IMR-90 (cell line): ENCODE measurements at regions not wholly inside any gene's neighbourhood (a gene's known extent, or its start where the extent isn't known, plus 50 kb on each side); places are given as distances from the start of the nearest gene placed in this dataset.

Source experiments
- ATAC-seq: fragments of 200-7000 bp; cut with Tn5 transposase; 2 replicates; pipeline ENCODE4 v1.9.1; 2020; ENCODE audit warnings: low read depth, mild to moderate bottlenecking, moderate library complexity
- BruUV-seq: library from RNA; stranded (reverse); fragments of 400-500 nt; replicated peaks from 2 replicates; lab custom pipeline; 2021; lab: Mats Ljungman, UMichigan
- CTCF ChIA-PET: fragments of 300-600 bp; formaldehyde crosslinking; extraction: SDS; loops from one replicate; lab custom pipeline; 2021; ENCODE audit warnings: antibody characterized with exemption; lab: Yijun Ruan, JAX
- POLR2A ChIA-PET: fragments of 300-600 bp; sonication (Branson Sonifier 250); formaldehyde crosslinking; loops from one replicate; lab custom pipeline; 2022; ENCODE audit warnings: antibody characterized with exemption; ENCODE audit not compliant: unreplicated experiment; lab: Charles Lee
- DNase-seq: peaks from one replicate; pipeline ENCODE4 v3.0.0; 2013
- H2AFZ ChIP-seq: replicated peaks from 2 replicates; pipeline ENCODE3; 2013; ENCODE audit warnings: low read length, mild to moderate bottlenecking; ENCODE audit not compliant: poor library complexity
- H2AK5ac ChIP-seq: 2 replicates; pipeline ENCODE4 v1.6.1; 2013; ENCODE audit warnings: low read depth, low read length, inconsistent platforms
- H2AK9ac ChIP-seq: replicated peaks from 2 replicates; pipeline ENCODE3; 2013; ENCODE audit warnings: mild to moderate bottlenecking, low read depth, low read length, moderate library complexity; ENCODE audit not compliant: poor library complexity
- H2BK120ac ChIP-seq: 2 replicates; pipeline ENCODE4 v1.6.1; 2013; ENCODE audit warnings: low read depth, low read length, inconsistent platforms
- H2BK15ac ChIP-seq: 3 replicates; pipeline ENCODE4 v1.6.1; 2013; ENCODE audit warnings: low read depth, low read length, inconsistent platforms
- H2BK20ac ChIP-seq: 2 replicates; pipeline ENCODE4 v1.6.1; 2013; ENCODE audit warnings: low read depth, mild to moderate bottlenecking, inconsistent platforms, low read length, moderate library complexity
- H2BK5ac ChIP-seq: 2 replicates; pipeline ENCODE4 v1.6.1; 2013; ENCODE audit warnings: mild to moderate bottlenecking, low read depth, low read length, inconsistent platforms; ENCODE audit not compliant: poor library complexity, severe bottlenecking
- H3K14ac ChIP-seq: replicated peaks from 2 replicates; pipeline ENCODE4 v1.6.1; 2013; ENCODE audit warnings: low read depth, low read length, inconsistent platforms
- H3K18ac ChIP-seq: 2 replicates; pipeline ENCODE4 v1.6.1; 2013; ENCODE audit warnings: low read depth, low read length, control low read depth
- H3K23ac ChIP-seq: 2 replicates; pipeline ENCODE4 v1.6.1; 2013; ENCODE audit warnings: low read depth, low read length, inconsistent platforms
- H3K27ac ChIP-seq: 2 replicates; pipeline ENCODE4 v1.5.1; 2013; ENCODE audit warnings: mild to moderate bottlenecking, control low read depth, low read length; ENCODE audit not compliant: insufficient read depth
- H3K27me3 ChIP-seq: 2 replicates; pipeline ENCODE4 v1.6.1; 2013; ENCODE audit warnings: low read length; ENCODE audit not compliant: control insufficient read depth, insufficient read depth
- H3K36me3 ChIP-seq: 2 replicates; pipeline ENCODE4 v1.6.1; 2013; ENCODE audit warnings: low read length, mixed read lengths; ENCODE audit not compliant: control insufficient read depth, insufficient read depth
- H3K4ac ChIP-seq: 2 replicates; pipeline ENCODE4 v1.6.1; 2013; ENCODE audit warnings: low read depth, low read length, inconsistent platforms
- H3K4me1 ChIP-seq: 2 replicates; pipeline ENCODE4 v1.6.1; 2013; ENCODE audit warnings: low read length, mixed read lengths; ENCODE audit not compliant: control insufficient read depth, insufficient read depth
- H3K4me2 ChIP-seq: 2 replicates; pipeline ENCODE4 v1.6.1; 2013; ENCODE audit warnings: low read depth, mild to moderate bottlenecking, control low read depth, low read length, moderate library complexity
- H3K4me3 ChIP-seq: 2 replicates; pipeline ENCODE4 v1.5.1; 2013; ENCODE audit warnings: low read depth, mild to moderate bottlenecking, control low read depth, low read length, moderate library complexity; ENCODE audit not compliant: insufficient read depth
- H3K56ac ChIP-seq: 2 replicates; pipeline ENCODE4 v1.6.1; 2013; ENCODE audit warnings: low read length, inconsistent platforms; ENCODE audit not compliant: insufficient read depth; ENCODE audit errors: extremely low read depth
- H3K79me1 ChIP-seq, 2 experiments: 2 replicates each; pipeline ENCODE4 v1.6.1; 2013; ENCODE audit warnings: low read length in 2 of 2, inconsistent platforms in 1 of 2, low read depth in 1 of 2
- H3K9ac ChIP-seq: 2 replicates; pipeline ENCODE4 v1.6.1; 2013; ENCODE audit warnings: low read depth, low read length, control low read depth
- H3K9me1 ChIP-seq: 2 replicates; pipeline ENCODE4 v1.6.1; 2013; ENCODE audit warnings: low read length, inconsistent platforms; ENCODE audit not compliant: insufficient read depth
- H3K9me3 ChIP-seq: 2 replicates; pipeline ENCODE4 v1.6.1; 2013; ENCODE audit warnings: low read length; ENCODE audit not compliant: control insufficient read depth, insufficient read depth
- H4K20me1 ChIP-seq: 2 replicates; pipeline ENCODE4 v1.6.1; 2013; ENCODE audit warnings: low read length, inconsistent platforms; ENCODE audit not compliant: insufficient read depth
- H4K5ac ChIP-seq: 2 replicates; pipeline ENCODE4 v1.6.1; 2013; ENCODE audit warnings: mild to moderate bottlenecking, low read depth, low read length, control low read depth
- H4K8ac ChIP-seq, 2 experiments: 2 replicates each; pipeline ENCODE4 v1.6.1; 2013; ENCODE audit warnings: low read depth in 2 of 2, low read length in 2 of 2, control low read depth in 1 of 2, inconsistent platforms in 1 of 2
- H4K91ac ChIP-seq: 2 replicates; pipeline ENCODE4 v1.6.1; 2013; ENCODE audit warnings: low read depth, low read length, inconsistent platforms; ENCODE audit not compliant: insufficient read depth
- BHLHE40 ChIP-seq: fragments of 150-350 bp; IDR thresholded peaks from 2 replicates; pipeline ENCODE4 v1.6.1; 2016; ENCODE audit warnings: mild to moderate bottlenecking, low read depth, low read length
- CEBPB ChIP-seq: IDR thresholded peaks from 2 replicates; pipeline ENCODE4 v1.6.1; 2012; ENCODE audit warnings: low read depth, low read length, improper control_type of control experiment
- CTCF ChIP-seq: conservative IDR thresholded peaks from 2 replicates; pipeline ENCODE4 v1.5.1; 2012; ENCODE audit warnings: mild to moderate bottlenecking, low read depth, low read length, improper control_type of control experiment
- ELK1 ChIP-seq: fragments of 150-350 bp; IDR thresholded peaks from 2 replicates; pipeline ENCODE4 v1.6.1; 2016; ENCODE audit warnings: low read depth, mild to moderate bottlenecking, low read length, moderate library complexity, borderline replicate concordance
- FOS ChIP-seq: fragments of 150-350 bp; IDR thresholded peaks from 2 replicates; pipeline ENCODE4 v1.6.1; 2016; ENCODE audit warnings: low read depth, low read length
- MAFK ChIP-seq: IDR thresholded peaks from 2 replicates; pipeline ENCODE4 v1.6.1; 2012; ENCODE audit warnings: low read depth, low read length, improper control_type of control experiment
- MXI1 ChIP-seq: IDR thresholded peaks from 2 replicates; pipeline ENCODE4 v1.6.1; 2012; ENCODE audit warnings: low read depth, mild to moderate bottlenecking, low read length, moderate library complexity, borderline replicate concordance
- NFE2L2 ChIP-seq: fragments of 150-350 bp; IDR thresholded peaks from 2 replicates; pipeline ENCODE4 v1.6.1; 2016; ENCODE audit warnings: low read depth, mild to moderate bottlenecking, low read length
- POLR2A ChIP-seq: IDR thresholded peaks from 2 replicates; pipeline ENCODE4 v1.6.1; 2012; ENCODE audit warnings: mild to moderate bottlenecking, low read depth, low read length
- RAD21 ChIP-seq: IDR thresholded peaks from 2 replicates; pipeline ENCODE4 v1.6.1; 2012; ENCODE audit warnings: low read length, improper control_type of control experiment
- RCOR1 ChIP-seq: IDR thresholded peaks from 2 replicates; pipeline ENCODE4 v1.6.1; 2012; ENCODE audit warnings: mild to moderate bottlenecking, low read length, improper control_type of control experiment; ENCODE audit not compliant: insufficient replicate concordance
- RFX5 ChIP-seq: IDR thresholded peaks from 2 replicates; pipeline ENCODE4 v1.8.0; 2012; ENCODE audit warnings: low read depth, mild to moderate bottlenecking, low read length, moderate library complexity
- SMC3 ChIP-seq: fragments of 150-350 bp; IDR thresholded peaks from 2 replicates; pipeline ENCODE4 v1.6.1; 2016; ENCODE audit warnings: low read depth, mild to moderate bottlenecking, antibody characterized with exemption, low read length, moderate library complexity
- WGBS, 2 experiments: methylation state at CpG; one replicate each; pipeline versions ENCODE4 v1.1.5 to v1.1.7; 2013; ENCODE audit warnings: missing lambda C conversion rate in 2 of 2; ENCODE audit not compliant: insufficient read length in 1 of 2; ENCODE audit errors: extremely low coverage in 2 of 2; 5-methylcytosine and 5-hydroxymethylcytosine counted together
- dilution Hi-C: fragments of 300-500 bp; cut with HindIII; formaldehyde crosslinking; loops from one replicate; pipeline ENCODE4 v1.14.3; 2018; ENCODE audit warnings: low sequenced_read_pairs; ENCODE audit not compliant: unreplicated experiment
- in situ Hi-C: fragments of 300-500 bp; cut with MboI; formaldehyde crosslinking; loops from 3 replicates; pipeline ENCODE4 v1.14.3; 2019; ENCODE audit warnings: low sequenced_read_pairs, inconsistent platforms, mixed read lengths
- intact Hi-C: fragments of 100-400 bp; cut with micrococcal nuclease; formaldehyde crosslinking; loops from 2 replicates; pipeline ENCODE4 v1.10.0; 2022
- TF ChIP-seq, protein P1 (sequence below): fragments of 150-350 bp; IDR thresholded peaks from 2 replicates; pipeline ENCODE4 v1.6.1; 2017; ENCODE audit warnings: mild to moderate bottlenecking, antibody characterized with exemption, low read length, low read depth

GRCh38 chr6:81552644-81553043 is 199.8 kb downstream of the TENT5A start:
- WGBS, 2 experiments: no CpG with 5 or more reads among the region's 3 CpGs
- intact Hi-C loops (loop anchor here (2.0 kb wide), 1 partner anchor 198 kb away; no protein-coding TSS in a partner anchor), in situ Hi-C loops (no loop called here), dilution Hi-C loops (no loop called here)
- H3K23ac ChIP-seq: no peak overlapping the region
- no peak overlapping the region for H2AK5ac ChIP-seq
- no peaks in the 10 kb centered on the region for H4K20me1 ChIP-seq
- no peaks in the 10 kb centered on the region for H3K27me3 ChIP-seq
- H3K36me3 ChIP-seq: no peaks in the 10 kb centered on the region
- no peaks in the 10 kb centered on the region for H3K79me1 ChIP-seq
- no peak overlapping the region for H3K27ac ChIP-seq
- no peak overlapping the region for H3K4ac ChIP-seq
- no peaks in the 10 kb centered on the region for H3K9me1 ChIP-seq
- CTCF ChIA-PET: interaction anchor here (0.7 kb wide), 1 partner anchor 36 kb away, joined by 3 read pairs; no protein-coding TSS in a partner anchor
- H3K56ac ChIP-seq: no peak overlapping the region
- no peak overlapping the region for H2BK120ac ChIP-seq
- BruUV-seq: no TSS peak
- POLR2A ChIA-PET: no interaction called here
- ATAC-seq (no peak), DNase-seq (no peak)
- H3K18ac ChIP-seq: no peak overlapping the region
- H4K91ac ChIP-seq: no peak overlapping the region
- TF ChIP-seq MXI1 (no peak), ELK1 (no peak), SMC3 (no peak), BHLHE40 (no peak), RFX5 (no peak), MAFK (no peak), FOS (no peak), RAD21 (no peak), RCOR1 (no peak), NFE2L2 (no peak), CTCF (no peak), POLR2A (no peak), CEBPB (no peak)
- TF ChIP-seq, protein P1, sequence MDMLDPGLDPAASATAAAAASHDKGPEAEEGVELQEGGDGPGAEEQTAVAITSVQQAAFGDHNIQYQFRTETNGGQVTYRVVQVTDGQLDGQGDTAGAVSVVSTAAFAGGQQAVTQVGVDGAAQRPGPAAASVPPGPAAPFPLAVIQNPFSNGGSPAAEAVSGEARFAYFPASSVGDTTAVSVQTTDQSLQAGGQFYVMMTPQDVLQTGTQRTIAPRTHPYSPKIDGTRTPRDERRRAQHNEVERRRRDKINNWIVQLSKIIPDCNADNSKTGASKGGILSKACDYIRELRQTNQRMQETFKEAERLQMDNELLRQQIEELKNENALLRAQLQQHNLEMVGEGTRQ: no peak
- no peaks in the 10 kb centered on the region for H3K9me3 ChIP-seq
- H2BK20ac ChIP-seq: no peak overlapping the region
- H3K4me2 ChIP-seq: no peak overlapping the region
- H2BK5ac ChIP-seq: no peak overlapping the region
- H3K4me1 ChIP-seq: peaks cover 4% of the 10 kb centered on the region; the same call in 1 of the 2 replicates
- H2BK15ac ChIP-seq: no peak overlapping the region
- no peak overlapping the region for H2AK9ac ChIP-seq
- no peak overlapping the region for H4K8ac ChIP-seq
- no peak overlapping the region for H3K9ac ChIP-seq
- H3K4me3 ChIP-seq: no peak overlapping the region
- no peak overlapping the region for H2AFZ ChIP-seq
- no peak overlapping the region for H4K5ac ChIP-seq
- H3K14ac ChIP-seq: no peak overlapping the region
